Brain pericyte (primary cell): ENCODE measurements at regions not wholly inside any gene's neighbourhood (a gene's known extent, or its start where the extent isn't known, plus 50 kb on each side); places are given as distances from the start of the nearest gene placed in this dataset.

ENCODE experiments used
- DNase-seq: peaks from one replicate; pipeline ENCODE4 v3.0.0-alpha.2; 2012; ENCODE audit warnings: low read depth, low spot score

DNA sequence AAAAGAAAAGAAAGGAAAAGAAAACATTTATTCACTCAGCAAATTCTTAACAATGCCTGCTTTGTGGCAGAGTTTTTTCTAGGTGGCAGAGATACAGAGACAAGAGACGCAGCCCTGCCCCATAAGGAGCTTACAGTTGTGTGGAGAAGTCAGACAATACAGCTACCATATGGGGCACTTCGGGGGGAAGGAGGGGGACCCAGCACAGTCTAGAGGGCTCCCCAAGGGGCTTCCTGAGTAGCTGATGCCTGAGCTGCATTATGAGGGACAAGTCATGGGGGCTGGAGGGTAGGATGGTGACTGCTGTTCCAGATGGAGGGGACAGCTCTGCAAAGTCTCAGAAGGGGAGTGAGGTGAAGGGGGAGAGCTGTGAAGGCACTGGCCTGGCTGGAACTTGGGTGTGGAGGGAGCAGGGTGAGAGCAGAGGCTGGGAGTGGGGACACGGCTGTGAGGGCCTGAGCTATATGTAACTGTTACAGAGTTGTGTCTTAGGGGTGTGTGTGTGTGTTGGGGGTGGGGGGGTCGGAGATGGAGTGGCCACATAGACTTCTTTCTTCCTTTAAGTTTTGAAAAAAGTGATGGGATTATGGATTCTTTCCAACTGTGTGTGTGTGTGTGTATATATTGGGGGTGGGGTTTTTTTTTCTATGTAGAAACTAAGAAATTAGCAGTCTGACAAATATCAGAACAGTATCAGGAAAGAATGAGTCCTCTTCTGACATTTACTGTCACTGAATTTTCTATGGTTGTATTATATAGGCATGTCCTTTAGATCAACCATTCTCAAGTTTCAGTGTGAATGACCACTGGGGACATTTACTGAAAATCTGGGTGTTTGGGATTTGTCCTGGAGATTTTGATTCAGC lies 66.0 kb upstream of the HAAO start:
- DNase-seq: no peak

DNA sequence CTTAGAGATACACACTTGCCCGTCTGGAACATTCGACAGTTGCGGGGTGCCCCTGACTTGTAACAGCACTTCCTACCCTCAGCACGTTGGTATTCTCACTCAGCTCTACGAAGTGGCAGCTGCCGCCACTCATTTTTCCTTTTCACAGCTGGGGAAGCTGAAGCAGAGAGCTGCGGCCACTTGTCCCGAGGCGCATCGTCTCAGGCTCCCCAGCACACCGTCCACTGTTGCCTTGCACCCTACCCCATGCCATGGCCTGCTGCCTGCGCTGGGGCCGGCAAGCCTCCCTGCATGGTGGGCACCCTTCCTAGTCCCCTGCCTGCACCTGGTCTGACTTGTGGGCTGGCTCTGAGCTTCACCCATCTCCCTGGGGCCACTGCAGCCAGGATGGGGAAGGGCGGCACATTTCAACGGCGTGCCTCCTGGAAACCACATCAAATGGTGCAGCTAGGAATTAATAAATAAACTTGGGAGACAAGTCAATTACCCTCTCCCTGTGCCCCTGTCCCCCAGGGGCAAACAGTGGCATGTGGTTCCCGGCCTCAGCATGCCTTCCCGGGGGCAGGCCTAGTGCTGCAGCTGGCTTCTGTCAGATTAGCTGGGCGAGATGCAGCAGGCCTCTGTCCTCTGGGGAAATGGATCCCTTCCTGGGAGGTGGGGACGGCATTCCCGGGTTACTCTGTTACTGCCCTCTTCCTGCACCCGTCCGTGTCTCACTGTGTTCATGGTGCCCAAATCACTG lies 64.7 kb upstream of the HAAO start:
- DNase-seq: no peak

DNA sequence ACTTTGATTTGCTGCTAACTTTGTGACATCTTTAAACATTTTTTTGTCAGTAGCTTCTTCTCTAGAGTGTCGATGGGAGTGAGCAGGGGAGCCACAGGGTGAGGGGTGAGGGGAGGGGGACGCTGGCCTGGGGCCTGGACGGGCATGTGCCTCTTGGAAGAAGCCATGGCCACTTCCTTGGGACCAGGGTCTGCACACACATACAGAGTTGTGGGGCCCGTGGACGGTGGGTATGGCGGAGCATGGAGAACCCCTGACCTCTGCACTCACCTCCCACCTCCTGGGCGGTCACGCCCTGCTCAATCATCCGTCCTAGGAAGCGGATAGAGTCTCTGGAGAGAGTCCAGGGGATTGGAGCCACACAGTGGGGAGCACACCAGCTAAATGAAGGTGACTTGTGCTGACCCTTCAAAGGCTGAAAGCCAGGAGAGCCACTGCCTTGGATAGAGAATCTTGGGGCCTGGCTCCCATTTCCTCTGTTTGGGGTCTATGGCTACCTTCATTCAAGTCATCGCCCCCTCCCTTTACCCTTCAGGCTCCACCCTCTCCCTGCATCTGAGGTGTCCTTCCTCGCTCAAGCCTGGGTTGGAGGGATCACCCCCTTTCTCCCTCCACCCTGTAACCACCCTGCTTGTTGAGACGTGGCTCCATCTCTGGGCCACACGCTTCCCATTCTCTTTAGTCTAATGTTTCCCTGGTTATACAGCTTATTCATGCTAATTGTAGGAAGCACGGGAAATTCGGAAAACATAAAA lies 63.9 kb upstream of the HAAO start:
- no peak for DNase-seq

DNA sequence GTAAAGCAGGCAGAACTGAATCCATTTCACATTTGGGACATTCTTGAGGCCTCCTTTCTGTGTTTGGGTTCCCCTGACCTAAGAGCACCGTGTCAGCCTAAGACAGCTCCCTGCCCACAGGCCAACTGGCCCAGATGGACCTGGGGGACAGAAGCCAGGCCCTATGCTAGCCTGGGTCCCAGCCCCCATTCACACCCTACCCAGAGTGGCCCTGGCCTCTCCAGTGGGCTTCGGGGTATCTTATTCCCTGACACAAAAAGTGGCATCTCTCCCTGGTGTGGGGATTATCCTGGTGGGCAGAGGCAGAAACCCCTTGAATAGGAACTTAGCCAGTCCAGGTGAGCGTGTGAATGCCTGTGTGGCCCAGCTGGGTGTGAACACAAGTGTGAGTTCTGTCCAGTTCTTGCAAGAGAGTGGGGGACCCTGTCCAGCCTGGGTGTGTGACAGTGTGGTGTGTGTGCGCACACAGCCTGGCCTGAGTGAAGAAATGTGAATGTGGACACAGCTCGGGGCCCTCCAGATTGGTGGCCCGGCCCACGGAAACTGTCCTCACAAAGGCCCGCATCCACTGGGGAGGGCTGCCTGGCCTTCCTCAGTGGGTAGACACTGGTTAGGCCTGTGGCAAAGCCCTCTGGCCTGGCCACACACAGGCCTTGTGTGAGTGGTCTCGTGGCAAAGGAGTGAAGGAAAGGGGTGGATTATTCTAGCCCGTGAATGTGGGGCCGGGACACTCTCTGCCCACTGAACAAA lies 63.0 kb upstream of the HAAO start:
- no peak for DNase-seq

DNA sequence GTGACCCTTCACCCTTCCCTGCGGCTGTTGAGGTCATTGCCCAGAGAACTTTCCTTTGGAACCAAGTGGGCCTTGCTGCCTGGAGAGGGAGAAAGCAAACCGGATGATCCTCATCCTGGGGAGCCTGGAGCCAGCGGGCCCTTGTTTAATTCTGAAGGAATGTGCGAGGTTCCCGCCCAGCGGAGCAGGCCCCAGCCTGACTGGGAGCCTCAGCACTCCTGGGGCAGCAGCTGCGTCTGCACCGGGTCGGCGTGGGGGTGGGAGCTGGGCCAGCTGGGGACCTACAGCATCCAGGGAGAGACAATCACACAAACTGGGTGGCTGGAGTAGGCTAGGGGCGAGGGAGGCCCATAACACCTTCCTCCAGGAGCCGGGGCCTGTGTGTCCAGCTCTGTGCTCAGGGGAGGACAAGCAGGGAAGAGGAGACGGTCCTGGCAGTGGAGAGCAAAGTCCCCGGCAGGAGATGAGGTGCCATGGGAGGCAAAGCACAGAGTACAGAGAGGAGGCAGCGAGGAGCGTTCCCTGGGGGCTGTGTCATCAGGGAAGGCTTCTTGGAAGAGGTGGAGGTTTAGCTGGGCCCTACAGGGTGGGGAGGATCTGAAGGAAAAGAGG lies 61.9 kb upstream of the HAAO start:
- DNase-seq: peak; percentile 66

DNA sequence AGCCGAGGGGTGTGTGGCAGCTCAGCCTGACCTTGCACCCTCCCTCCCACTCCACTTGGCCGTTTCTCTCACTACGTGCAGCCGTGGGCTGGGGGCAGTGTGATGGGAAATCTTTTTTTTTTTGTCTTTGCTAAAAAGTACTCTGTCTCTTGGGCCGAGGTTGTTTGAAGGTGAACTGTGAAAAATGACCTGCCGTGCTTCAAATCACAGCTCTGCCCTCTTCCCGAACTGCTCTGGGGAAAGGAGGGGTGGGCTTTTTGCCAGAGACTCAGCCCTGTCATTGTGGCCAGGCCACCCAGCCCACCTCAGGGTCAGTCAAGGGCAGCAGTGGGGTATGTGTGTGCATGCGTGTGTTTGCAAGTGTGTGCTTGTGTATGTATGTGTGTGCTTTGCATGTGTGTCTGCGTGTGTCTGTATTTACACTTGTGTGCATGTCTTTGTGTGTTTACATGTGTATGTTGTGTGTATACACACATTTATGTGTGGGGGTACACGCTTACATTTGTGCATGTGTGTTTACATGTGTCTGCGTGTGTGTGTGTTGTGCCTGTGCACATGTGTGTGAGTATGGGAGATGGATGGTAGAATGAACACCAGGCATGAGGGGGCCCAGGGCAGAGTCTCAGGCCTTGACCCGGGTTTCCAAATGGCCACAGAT lies 61.3 kb upstream of the HAAO start:
- no peak for DNase-seq

DNA sequence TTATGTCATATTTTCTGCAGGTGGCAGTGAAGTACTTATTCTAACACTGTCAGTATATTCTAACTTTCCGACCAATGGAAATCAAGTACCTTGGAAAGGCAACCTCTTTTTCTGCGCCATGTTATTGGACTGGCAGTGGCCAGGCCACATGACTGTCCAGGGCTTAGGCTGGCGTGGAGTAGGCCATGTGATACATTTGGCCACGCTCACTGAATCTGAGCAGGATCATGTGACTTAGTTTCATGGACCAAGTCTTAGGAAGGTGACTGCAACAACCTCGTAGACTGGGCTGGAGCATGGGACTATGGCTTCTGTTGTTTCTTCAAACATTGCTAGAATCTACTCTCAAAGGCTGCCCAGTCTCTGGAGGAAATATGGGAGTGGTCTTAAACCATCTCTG lies 60.4 kb upstream of the HAAO start:
- no peak for DNase-seq

DNA sequence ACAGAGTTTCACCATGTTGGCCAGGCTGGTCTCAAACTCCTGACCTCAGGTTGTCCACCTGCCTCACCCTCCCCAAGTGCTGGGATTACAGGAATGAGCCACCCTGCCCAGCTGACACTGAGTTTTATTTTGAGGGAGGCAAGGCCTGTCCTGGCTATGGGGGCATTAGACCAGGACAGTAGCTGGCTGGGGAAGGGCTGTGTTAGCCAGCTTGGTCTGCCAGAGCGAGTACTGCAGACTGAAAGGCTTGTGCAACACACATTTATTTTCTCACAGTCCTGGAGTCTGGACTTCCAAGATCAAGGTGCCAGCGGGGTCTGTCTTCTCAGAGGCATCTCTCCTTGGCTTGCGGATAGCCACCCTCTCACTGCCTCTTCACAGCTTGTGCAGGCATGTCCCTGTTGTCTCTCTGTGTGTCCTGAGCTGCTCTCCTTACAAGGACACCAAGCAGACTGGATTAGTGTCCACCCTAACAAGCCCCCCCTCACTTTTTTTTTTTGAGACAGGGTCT lies 59.4 kb upstream of the HAAO start:
- DNase-seq: no peak

DNA sequence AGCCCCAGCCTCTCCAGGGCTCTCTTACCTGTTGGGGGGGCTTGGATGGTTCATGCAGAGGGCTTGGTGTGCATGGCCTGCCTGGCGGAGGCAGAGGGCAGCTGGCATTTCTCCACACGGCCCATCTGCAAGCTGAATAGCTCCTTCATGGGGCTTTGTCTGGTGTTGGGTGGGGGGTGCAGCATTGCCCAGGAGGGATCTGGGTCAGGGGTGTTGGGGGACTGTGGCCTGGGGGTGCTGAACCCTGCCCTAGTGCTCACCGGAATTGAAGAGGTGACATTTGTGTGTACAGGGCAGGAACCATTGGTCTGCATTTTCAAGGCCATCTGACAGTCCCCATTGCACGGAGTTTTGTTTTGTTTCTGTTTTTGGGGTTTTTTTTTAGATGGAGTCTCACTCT lies 58.8 kb upstream of the HAAO start:
- no peak for DNase-seq

DNA sequence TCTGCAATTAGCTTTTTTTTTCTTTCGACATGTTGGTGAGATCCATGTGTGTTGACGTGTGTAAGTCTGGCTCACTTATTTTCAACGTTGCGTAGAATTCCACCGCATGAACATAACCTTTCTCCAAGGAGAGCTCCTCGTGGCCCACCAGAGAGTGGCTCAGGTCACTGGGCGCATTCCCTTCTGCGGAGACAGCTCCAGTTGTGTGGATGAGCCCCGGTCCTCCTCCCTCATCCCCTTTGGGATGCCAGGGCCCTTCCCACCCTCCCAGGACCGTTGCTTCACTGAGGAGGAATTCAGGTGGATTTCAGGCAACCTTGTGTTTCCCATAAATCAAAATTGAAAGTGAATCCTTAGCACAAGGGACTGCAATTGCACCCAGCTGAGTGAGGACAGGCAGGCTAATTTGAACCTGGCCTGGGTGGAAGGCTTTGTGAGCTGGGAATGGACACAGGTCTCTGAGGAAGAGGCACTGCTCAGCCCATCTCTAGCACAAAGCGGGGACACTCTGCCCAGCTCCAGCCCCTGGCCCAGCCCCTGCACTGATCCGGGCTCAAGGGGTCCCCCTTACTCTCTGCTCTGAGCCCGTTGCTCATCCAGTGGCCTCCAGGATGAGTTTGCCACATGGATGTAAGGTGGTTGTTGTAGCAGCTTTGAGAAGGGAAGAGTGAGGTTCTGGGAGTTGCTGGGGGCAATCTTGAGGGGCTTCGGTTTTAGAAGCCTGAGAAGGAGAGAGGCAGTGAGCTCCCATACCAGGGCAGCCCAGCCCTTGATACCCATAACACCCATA lies 57.8 kb upstream of the HAAO start:
- DNase-seq: no peak

DNA sequence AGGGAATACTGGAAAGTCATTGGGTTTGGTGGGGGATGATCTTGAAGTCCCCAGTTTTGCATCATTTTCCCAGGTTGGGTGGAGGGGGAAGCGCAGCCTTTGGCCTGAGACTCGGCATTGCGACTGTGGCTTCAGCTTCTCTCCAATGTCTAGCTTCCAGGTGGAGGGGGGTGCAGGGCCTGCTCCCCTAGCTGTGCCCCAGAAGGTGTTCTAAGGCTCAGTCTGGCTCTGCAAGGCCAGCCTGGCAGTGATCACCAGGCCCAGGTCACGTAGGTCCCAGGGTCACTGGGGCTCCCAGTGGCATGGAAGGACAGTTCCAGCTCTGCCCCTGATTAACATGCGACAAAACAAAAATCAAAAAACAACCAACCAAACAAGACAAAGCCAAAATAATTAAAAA lies 56.9 kb upstream of the HAAO start:
- no peak for DNase-seq

DNA sequence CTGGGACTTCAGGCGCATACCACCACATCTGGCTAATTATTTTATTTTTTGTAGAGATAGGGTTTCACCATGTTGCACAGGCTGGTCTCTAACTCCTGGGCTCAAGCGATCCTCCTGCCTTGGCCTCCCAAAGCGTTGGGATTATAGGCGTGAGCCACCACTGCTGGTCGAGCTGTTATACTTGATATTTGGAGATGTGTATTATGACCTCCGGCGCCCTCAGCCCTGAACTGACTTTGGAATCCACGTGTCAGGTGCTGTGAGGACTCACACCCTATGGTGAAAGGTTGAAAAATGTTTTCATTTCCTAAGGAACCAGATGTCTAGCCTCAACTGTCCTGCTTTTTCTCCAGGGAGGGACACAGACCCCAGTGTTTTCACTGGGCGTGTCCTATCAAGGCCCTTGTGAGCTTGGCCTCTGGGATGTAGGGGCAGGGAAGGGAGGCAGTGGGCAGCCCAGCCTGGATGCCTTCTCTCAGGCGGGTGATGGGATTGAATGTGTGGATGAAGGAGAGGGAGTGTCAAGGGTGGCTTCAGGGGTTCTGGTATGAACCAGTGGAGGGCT lies 56.4 kb upstream of the HAAO start:
- DNase-seq: no peak

DNA sequence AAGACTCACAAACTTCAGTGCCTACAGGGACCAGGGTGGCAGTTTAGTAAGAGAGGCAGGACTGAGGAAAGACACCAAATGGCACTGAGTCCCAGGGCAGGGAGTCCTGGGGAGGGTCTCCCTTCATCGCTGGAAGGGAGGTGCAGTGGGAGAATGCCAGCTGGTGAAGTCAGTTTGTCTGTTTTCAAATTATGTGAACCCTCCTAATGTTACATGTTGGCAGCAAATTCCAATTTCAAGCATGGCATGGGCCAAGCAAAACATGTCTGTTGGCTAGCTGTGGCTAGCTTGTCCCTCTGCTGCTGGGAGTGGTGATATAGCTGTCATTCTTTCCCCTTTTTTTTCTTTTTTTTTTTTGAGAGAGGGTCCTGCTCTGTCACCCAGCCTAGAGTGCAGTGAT lies 55.9 kb upstream of the HAAO start:
- DNase-seq: no peak

DNA sequence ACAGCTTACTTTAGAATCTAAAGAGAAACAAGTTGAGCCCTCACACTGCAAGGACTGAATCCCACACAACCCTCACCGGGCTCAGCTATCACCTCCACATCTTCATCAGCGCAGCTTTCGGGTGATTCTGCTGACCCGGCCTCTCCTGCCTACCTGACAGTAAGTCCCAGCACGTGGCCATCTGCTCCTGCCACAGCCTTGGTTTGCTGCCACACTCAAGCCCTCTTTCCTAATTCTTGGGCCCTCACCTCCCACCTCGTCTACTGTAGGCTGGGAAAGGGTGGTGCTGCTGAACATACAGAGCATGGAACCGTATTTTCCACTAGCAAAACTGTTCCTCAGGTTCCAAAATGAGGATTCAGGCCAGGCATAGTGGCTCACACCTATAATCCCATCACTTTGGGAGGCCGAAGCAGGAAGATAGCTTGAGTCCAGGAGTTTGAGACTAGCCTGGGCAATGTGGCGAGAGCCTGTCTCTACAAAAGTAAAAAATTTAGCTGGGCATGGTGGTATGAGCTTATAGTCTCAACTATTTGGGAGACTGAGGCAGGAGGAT lies 55.3 kb upstream of the HAAO start:
- no peak for DNase-seq

DNA sequence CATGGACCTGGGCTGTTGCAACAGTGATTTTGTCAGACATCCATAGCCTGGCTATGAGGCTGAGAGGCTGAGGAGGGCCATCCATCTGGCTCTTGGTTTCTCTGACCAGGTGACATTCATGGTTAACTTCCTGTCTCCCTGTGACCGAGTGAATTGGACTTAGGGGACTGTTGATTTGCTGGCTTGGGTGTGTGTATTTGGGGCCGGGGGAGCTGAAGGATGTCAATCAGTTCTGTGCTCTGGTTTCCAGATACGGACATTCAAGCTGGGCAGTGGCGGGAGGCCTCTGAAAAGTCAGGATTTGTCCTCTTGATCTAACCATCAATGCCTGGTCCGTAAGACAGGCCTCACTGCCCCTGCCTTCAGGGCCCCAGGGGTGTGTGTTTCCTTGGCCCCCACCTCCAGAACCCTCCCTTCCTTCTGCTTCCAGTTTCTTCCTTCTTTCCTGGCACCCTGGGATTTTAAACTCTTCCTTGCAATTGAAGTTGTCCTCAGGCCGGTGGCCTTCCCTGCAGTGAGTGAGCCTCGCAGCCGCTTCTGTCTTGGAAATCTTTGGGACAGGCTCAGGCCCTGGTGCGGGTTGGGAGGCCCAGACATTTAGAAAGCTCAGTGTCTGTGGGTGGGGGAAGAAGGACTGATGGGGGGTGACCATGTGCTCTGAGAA lies 54.7 kb upstream of the HAAO start:
- no peak for DNase-seq

DNA sequence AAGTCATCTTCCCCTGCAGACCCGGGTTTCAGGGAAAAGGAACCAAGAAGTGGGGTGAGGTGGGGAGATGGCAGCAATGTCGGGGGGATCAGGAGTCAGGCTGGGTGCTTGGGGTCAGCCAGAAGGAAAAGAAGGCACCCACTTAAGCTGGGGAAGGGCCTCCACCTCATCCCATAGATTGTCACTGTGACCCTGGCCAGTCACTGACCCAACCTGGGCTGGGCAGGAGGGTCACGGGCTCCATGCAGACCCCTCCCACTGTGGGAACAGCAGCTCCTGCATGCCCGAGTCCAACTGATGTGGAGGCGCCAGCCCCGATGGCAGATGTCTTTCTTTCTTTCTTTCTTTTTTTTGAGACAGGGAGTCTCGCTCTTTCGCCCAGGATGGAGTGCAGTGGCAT lies 53.6 kb upstream of the HAAO start:
- no peak for DNase-seq

DNA sequence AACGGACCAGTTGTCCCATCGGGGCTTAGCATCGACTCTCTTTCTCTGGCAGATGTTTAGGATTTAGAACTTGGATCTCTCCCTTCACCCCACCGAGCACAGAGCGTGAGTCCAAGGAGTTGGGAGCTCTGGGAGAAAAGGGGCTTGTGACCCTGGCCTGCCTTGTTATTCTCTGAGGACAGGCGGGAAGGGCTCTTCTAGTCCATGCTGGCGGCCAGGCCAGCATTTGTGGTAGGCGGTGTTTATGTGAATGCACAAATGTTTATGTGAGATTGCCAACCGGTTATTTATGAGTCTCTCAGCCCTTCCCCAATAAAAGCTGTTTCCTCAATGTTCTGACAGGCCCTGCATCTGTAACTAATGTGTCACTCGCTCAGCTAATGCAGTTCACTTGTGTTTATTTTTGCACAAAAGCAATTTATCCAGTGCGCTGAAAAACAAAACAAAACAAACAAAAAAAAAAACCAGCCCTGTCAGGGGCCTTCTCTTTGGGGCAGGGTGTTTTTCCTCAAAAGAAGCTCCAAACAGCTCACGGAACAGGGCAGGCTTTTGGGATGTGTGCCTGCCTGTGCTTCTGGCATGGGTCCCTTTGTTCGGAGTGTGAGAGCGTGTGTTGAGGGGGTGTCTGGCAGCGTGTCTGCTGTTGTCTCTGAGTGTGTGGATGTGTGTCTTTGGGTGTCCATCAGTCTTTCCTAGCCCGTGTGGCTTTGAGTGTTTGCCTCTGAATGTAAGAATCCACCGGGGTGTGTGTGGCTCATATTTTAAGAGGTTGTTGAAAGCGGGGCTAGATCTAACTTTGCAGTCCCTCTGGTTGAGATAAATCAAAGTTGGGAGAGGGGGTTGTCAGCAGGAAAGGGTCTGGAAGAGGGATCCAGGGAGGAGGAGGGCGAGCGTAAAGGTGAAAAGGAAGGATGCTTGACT lies 52.8 kb upstream of the HAAO start:
- no peak for DNase-seq
